RWPE2 (cell line): ENCODE measurements at regions not wholly inside any gene's neighbourhood (a gene's known extent, or its start where the extent isn't known, plus 50 kb on each side); places are given as distances from the start of the nearest gene placed in this dataset.

ENCODE experiments used
- ATAC-seq: fragments of 200-7000 bp; cut with Tn5 transposase; 3 replicates; pipeline ENCODE4 v1.9.1; 2021; ENCODE audit warnings: low read depth
- DNase-seq: peaks from one replicate; pipeline ENCODE4 v3.0.0-alpha.2; 2020; ENCODE audit warnings: low spot score
- H3K27ac ChIP-seq: fragments of 450-650 bp; 2 replicates; pipeline ENCODE4 v1.5.1; 2017; ENCODE audit warnings: mild to moderate bottlenecking; ENCODE audit not compliant: poor library complexity, severe bottlenecking
- H3K27me3 ChIP-seq: fragments of 250-450 bp; sonication (Bioruptor Pico); 2 replicates; pipeline ENCODE4 v1.5.1; 2021; ENCODE audit warnings: mild to moderate bottlenecking, moderate library complexity; ENCODE audit not compliant: insufficient read depth, poor library complexity, severe bottlenecking
- H3K36me3 ChIP-seq: fragments of 250-450 bp; sonication (Bioruptor Pico); 2 replicates; pipeline ENCODE4 v1.5.1; 2020; ENCODE audit warnings: low read depth, mild to moderate bottlenecking, moderate library complexity
- H3K4me1 ChIP-seq: fragments of 250-450 bp; sonication (Bioruptor Pico); 2 replicates; pipeline ENCODE4 v1.5.1; 2021; ENCODE audit warnings: mild to moderate bottlenecking, moderate library complexity; ENCODE audit not compliant: insufficient read depth, poor library complexity, severe bottlenecking
- H3K4me3 ChIP-seq: fragments of 250-450 bp; sonication (Bioruptor Pico); 2 replicates; pipeline ENCODE4 v1.5.1; 2021; ENCODE audit warnings: mild to moderate bottlenecking, moderate library complexity; ENCODE audit not compliant: severe bottlenecking
- H3K9me3 ChIP-seq: fragments of 250-450 bp; sonication (Bioruptor Pico); 2 replicates; pipeline ENCODE4 v1.5.1; 2021; ENCODE audit warnings: mild to moderate bottlenecking, moderate library complexity; ENCODE audit not compliant: severe bottlenecking
- CTCF ChIP-seq: fragments of 450-650 bp; IDR thresholded peaks from one replicate; pipeline ENCODE4 v1.5.1; 2017; ENCODE audit warnings: mild to moderate bottlenecking, moderate library complexity; ENCODE audit not compliant: poor library complexity, severe bottlenecking

GRCh38 chr15:58269455-58270414 is 131.6 kb downstream of the AQP9 start:
- ATAC-seq = peak; percentile 80
- Histone ChIP-seq H3K4me1 (peaks cover 6% of the 10 kb centered on the region), H3K9me3 (peaks cover 23% of the 10 kb centered on the region), H3K27me3 (peaks cover 4% of the 10 kb centered on the region), H3K27ac (no peak overlapping the region), H3K4me3 (no peak overlapping the region), H3K36me3 (no peaks in the 10 kb centered on the region)
- no peak for DNase-seq
- peak; percentile 94 for TF ChIP-seq CTCF

- Histone ChIP-seq H3K4me1 (peaks cover 6% of the 10 kb centered on the region), H3K4me3 (no peak overlapping the region), H3K36me3 (no peaks in the 10 kb centered on the region), H3K27me3 (peaks cover 4% of the 10 kb centered on the region), H3K27ac (no peak overlapping the region), H3K9me3 (peaks cover 23% of the 10 kb centered on the region)
- ATAC-seq (no peak), DNase-seq (no peak)
- no peak for TF ChIP-seq CTCF
Measured at GRCh38 chr15:58271410-58271809, 133.2 kb downstream of the AQP9 start.

- TF ChIP-seq CTCF = no peak
- H3K9me3 ChIP-seq = peaks cover 23% of the 10 kb centered on the region
- ATAC-seq (no peak), DNase-seq (no peak)
- H3K4me3 ChIP-seq = no peak overlapping the region
- H3K4me1 ChIP-seq = no peaks in the 10 kb centered on the region
- H3K36me3 ChIP-seq = no peaks in the 10 kb centered on the region
- peaks cover 4% of the 10 kb centered on the region for H3K27me3 ChIP-seq
- no peak overlapping the region for H3K27ac ChIP-seq
Measured at GRCh38 chr15:58273104-58273503, 134.9 kb downstream of the AQP9 start.

GRCh38 chr15:58274885-58275284 is 136.7 kb downstream of the AQP9 start:
- H3K27ac ChIP-seq = no peak overlapping the region
- TF ChIP-seq CTCF = no peak
- no peak overlapping the region for H3K4me3 ChIP-seq
- H3K9me3 ChIP-seq = peaks cover 23% of the 10 kb centered on the region
- H3K36me3 ChIP-seq = no peaks in the 10 kb centered on the region
- no peaks in the 10 kb centered on the region for H3K4me1 ChIP-seq
- ATAC-seq = no peak
- peaks cover 4% of the 10 kb centered on the region for H3K27me3 ChIP-seq
- DNase-seq = no peak

- Histone ChIP-seq H3K27ac (no peak overlapping the region), H3K9me3 (peaks cover 20% of the 10 kb centered on the region), H3K4me3 (no peak overlapping the region), H3K36me3 (no peaks in the 10 kb centered on the region), H3K4me1 (no peaks in the 10 kb centered on the region), H3K27me3 (peaks cover 2% of the 10 kb centered on the region)
- ATAC-seq = no peak
- TF ChIP-seq CTCF = no peak
- DNase-seq = no peak
Measured at GRCh38 chr15:58275785-58276184, 137.6 kb downstream of the AQP9 start.
